GM12891 (cell line): ENCODE measurements at regions not wholly inside any gene's neighbourhood (a gene's known extent, or its start where the extent isn't known, plus 50 kb on each side); places are given as distances from the start of the nearest gene placed in this dataset.

Experiments used
- POLR2A ChIP-seq: IDR thresholded peaks from 2 replicates; pipeline ENCODE4 v1.6.1; 2011; ENCODE audit warnings: low read depth, low read length, control low read depth
- POLR2AphosphoS5 ChIP-seq: IDR thresholded peaks from 2 replicates; pipeline ENCODE4 v1.6.1; 2011; ENCODE audit warnings: low read depth, low read length, control low read depth
- TAF1 ChIP-seq: IDR thresholded peaks from 2 replicates; pipeline ENCODE4 v1.6.1; 2011; ENCODE audit warnings: low read depth, low read length, control low read depth

DNA sequence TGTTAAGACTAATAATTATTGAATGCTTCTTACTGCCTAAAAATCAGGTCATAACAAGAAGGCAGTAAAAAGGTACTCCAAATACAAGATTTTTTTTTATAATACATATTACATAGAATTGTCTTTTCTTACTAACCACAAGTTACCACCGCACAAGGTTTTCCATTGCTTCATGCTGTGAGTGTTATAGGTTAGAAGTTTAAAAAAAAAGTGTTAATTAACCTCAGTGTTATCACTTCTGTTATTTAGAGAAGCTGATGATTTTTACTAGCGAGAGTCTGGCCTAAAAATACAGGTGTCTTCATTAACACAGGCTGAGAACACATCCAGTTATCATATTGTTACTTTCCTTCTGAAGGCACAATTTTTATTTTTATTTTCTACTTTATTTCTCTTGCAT, 1281.9 kb upstream of the CELF2 start:
- no peak for TF ChIP-seq POLR2AphosphoS5
- TF ChIP-seq POLR2A = no peak
- TF ChIP-seq TAF1 = no peak
